Osteocyte (in vitro differentiated cells): ENCODE measurements at regions not wholly inside any gene's neighbourhood (a gene's known extent, or its start where the extent isn't known, plus 50 kb on each side); places are given as distances from the start of the nearest gene placed in this dataset.

Experiments
- DNase-seq: peaks from one replicate; pipeline ENCODE4 v3.0.0; 2021; ENCODE audit warnings: mixed read lengths; ENCODE audit not compliant: unreplicated experiment; ENCODE audit errors: extremely low spot score
- H3K27ac Mint-ChIP-seq: one replicate; pipeline ENCODE4 v1.8.0; 2021; ENCODE audit warnings: mild to moderate bottlenecking, mixed read lengths; ENCODE audit not compliant: unreplicated experiment
- H3K27me3 Mint-ChIP-seq: one replicate; pipeline ENCODE4 v1.8.0; 2021; ENCODE audit warnings: mixed read lengths; ENCODE audit not compliant: unreplicated experiment
- H3K36me3 Mint-ChIP-seq: one replicate; pipeline ENCODE4 v1.8.0; 2021; ENCODE audit warnings: mixed read lengths; ENCODE audit not compliant: unreplicated experiment
- H3K4me1 Mint-ChIP-seq: one replicate; pipeline ENCODE4 v1.8.0; 2021; ENCODE audit warnings: mixed read lengths; ENCODE audit not compliant: unreplicated experiment
- H3K4me3 Mint-ChIP-seq: one replicate; pipeline ENCODE4 v1.8.0; 2021; ENCODE audit warnings: mild to moderate bottlenecking, moderate library complexity, mixed read lengths; ENCODE audit not compliant: unreplicated experiment
- H3K9me3 Mint-ChIP-seq: one replicate; pipeline ENCODE4 v1.8.0; 2021; ENCODE audit warnings: mixed read lengths; ENCODE audit not compliant: unreplicated experiment
- CTCF ChIP-seq: fragments of 200-600 bp; sonication (generic); IDR thresholded peaks from 2 replicates; pipeline ENCODE4 v1.5.0; 2021; ENCODE audit warnings: antibody characterized with exemption, mild to moderate bottlenecking, moderate library complexity

GRCh38 chr1:106465666-106466065 lies 590.8 kb upstream of the PRMT6 start:
- Mint-ChIP-seq H3K27me3 (no peaks in the 10 kb centered on the region), H3K36me3 (no peaks in the 10 kb centered on the region), H3K9me3 (peaks cover 48% of the 10 kb centered on the region), H3K27ac (no peak overlapping the region), H3K4me3 (no peak overlapping the region), H3K4me1 (no peaks in the 10 kb centered on the region)
- no peak for DNase-seq
- TF ChIP-seq CTCF = no peak

GRCh38 chr1:106480629-106481028 lies 575.8 kb upstream of the PRMT6 start:
- Mint-ChIP-seq H3K27ac (no peak overlapping the region), H3K27me3 (no peaks in the 10 kb centered on the region), H3K9me3 (peaks cover 48% of the 10 kb centered on the region), H3K36me3 (no peaks in the 10 kb centered on the region), H3K4me1 (no peaks in the 10 kb centered on the region), H3K4me3 (no peak overlapping the region)
- DNase-seq = no peak
- no peak for TF ChIP-seq CTCF

- H3K4me1 Mint-ChIP-seq = no peaks in the 10 kb centered on the region
- no peak overlapping the region for H3K4me3 Mint-ChIP-seq
- H3K36me3 Mint-ChIP-seq = no peaks in the 10 kb centered on the region
- H3K27ac Mint-ChIP-seq = no peak overlapping the region
- H3K9me3 Mint-ChIP-seq = peaks cover 16% of the 10 kb centered on the region
- DNase-seq = no peak
- no peaks in the 10 kb centered on the region for H3K27me3 Mint-ChIP-seq
- TF ChIP-seq CTCF = no peak
These were observed 563.6 kb upstream of the PRMT6 start for GRCh38 chr1:106492880-106493279.

- no peak for DNase-seq
- Mint-ChIP-seq H3K9me3 (no peaks in the 10 kb centered on the region), H3K4me1 (no peaks in the 10 kb centered on the region), H3K36me3 (no peaks in the 10 kb centered on the region), H3K27me3 (no peaks in the 10 kb centered on the region), H3K4me3 (no peak overlapping the region), H3K27ac (no peak overlapping the region)
- TF ChIP-seq CTCF = no peak
These were observed 561.8 kb upstream of the PRMT6 start for GRCh38 chr1:106494646-106495045.

GRCh38 chr1:106498238-106498637 lies 558.2 kb upstream of the PRMT6 start:
- Mint-ChIP-seq H3K4me1 (no peaks in the 10 kb centered on the region), H3K27me3 (no peaks in the 10 kb centered on the region), H3K36me3 (no peaks in the 10 kb centered on the region), H3K9me3 (peaks cover 4% of the 10 kb centered on the region), H3K4me3 (no peak overlapping the region), H3K27ac (no peak overlapping the region)
- no peak for TF ChIP-seq CTCF
- no peak for DNase-seq
